SK-N-SH (cell line): ENCODE measurements at regions not wholly inside any gene's neighbourhood (a gene's known extent, or its start where the extent isn't known, plus 50 kb on each side); places are given as distances from the start of the nearest gene placed in this dataset.

Experiments
- CTCF ChIA-PET: fragments of 300-600, 350-600 bp; formaldehyde crosslinking; extraction: SDS; loops from one replicate; lab custom pipeline; 2021; lab: Yijun Ruan, JAX
- POLR2A ChIA-PET: fragments of 350-600 bp; sonication (Branson Sonifier 250); formaldehyde crosslinking; extraction: SDS; loops from one replicate; lab custom pipeline; 2020; ENCODE audit warnings: antibody characterized with exemption, inconsistent platforms; lab: Yijun Ruan, JAX
- DNase-seq: peaks from one replicate; pipeline ENCODE4 v3.0.0; 2012
- H2AFZ ChIP-seq: fragments of 200-600 bp; sonication (generic); 2 replicates; pipeline ENCODE4 v1.8.1; 2016; ENCODE audit warnings: antibody characterized with exemption, mild to moderate bottlenecking, low read depth
- H3F3A ChIP-seq: fragments of 200-600 bp; sonication (generic); replicated peaks from 2 replicates; pipeline ENCODE3; 2016; ENCODE audit warnings: antibody characterized with exemption, mild to moderate bottlenecking; ENCODE audit not compliant: insufficient read depth
- H3K27ac ChIP-seq, 2 experiments: fragments of 200-500 bp in 1 of 2; fragments of 200-600 bp in 1 of 2; sonication (Bioruptor generic) in 1 of 2; sonication (generic), shearing (Covaris generic) in 1 of 2; 2 replicates each; pipeline versions ENCODE4 v1.5.1 to v1.6.1; 2014 to 2016; ENCODE audit warnings: low read depth in 2 of 2, inconsistent platforms in 1 of 2, low read length in 1 of 2, mild to moderate bottlenecking in 1 of 2, mixed read lengths in 1 of 2
- H3K27me3 ChIP-seq: fragments of 200-600 bp; sonication (generic), shearing (Covaris generic); 2 replicates; pipeline ENCODE4 v1.6.1; 2016; ENCODE audit warnings: mixed run types; ENCODE audit not compliant: insufficient read depth
- H3K36me3 ChIP-seq, 2 experiments: fragments of 200-500 bp in 1 of 2; fragments of 200-600 bp in 1 of 2; sonication (Bioruptor generic) in 1 of 2; sonication (generic) in 1 of 2; replicated peaks in 1 of 2; 2 replicates each; pipeline versions ENCODE3 to v1.5.1; 2014 to 2016; ENCODE audit warnings: low read length in 1 of 2, mild to moderate bottlenecking in 1 of 2; ENCODE audit not compliant: insufficient read depth in 2 of 2, control insufficient read depth in 1 of 2
- H3K4me1 ChIP-seq, 2 experiments: fragments of 200-500 bp in 1 of 2; fragments of 200-600 bp in 1 of 2; sonication (Bioruptor generic) in 1 of 2; sonication (generic), shearing (Covaris generic) in 1 of 2; 2 replicates each; pipeline versions ENCODE4 v1.5.1 to v1.6.1; 2014 to 2016; ENCODE audit warnings: low read depth in 1 of 2, low read length in 1 of 2, mixed run types in 1 of 2; ENCODE audit not compliant: insufficient read depth in 2 of 2, control insufficient read depth in 1 of 2
- H3K4me2 ChIP-seq: fragments of 200-600 bp; sonication (generic), shearing (Covaris generic); 2 replicates; pipeline ENCODE4 v1.6.1; 2017; ENCODE audit warnings: mixed run types
- H3K4me3 ChIP-seq, 2 experiments: fragments of 200-500 bp in 1 of 2; fragments of 200-600 bp in 1 of 2; sonication (Bioruptor generic) in 1 of 2; sonication (generic), shearing (Covaris generic) in 1 of 2; 2 replicates each; pipeline versions ENCODE4 v1.5.1 to v1.8.1; 2014 to 2016; ENCODE audit warnings: low read depth in 2 of 2, inconsistent platforms in 1 of 2, low read length in 1 of 2, mild to moderate bottlenecking in 1 of 2, mixed read lengths in 1 of 2, moderate library complexity in 1 of 2
- H3K79me2 ChIP-seq: fragments of 200-600 bp; sonication (generic); 2 replicates; pipeline ENCODE4 v1.8.1; 2017; ENCODE audit warnings: mild to moderate bottlenecking; ENCODE audit not compliant: insufficient read depth
- H3K9ac ChIP-seq: fragments of 200-600 bp; sonication (generic); 2 replicates; pipeline ENCODE4 v1.6.1; 2017; ENCODE audit warnings: mixed run types
- H3K9me2 ChIP-seq: fragments of 200-600 bp; sonication (generic); 2 replicates; pipeline ENCODE4 v1.6.1; 2017; ENCODE audit warnings: mixed run types
- H3K9me3 ChIP-seq: fragments of 200-600 bp; sonication (generic); 2 replicates; pipeline ENCODE4 v1.6.1; 2017; ENCODE audit warnings: mixed run types, mild to moderate bottlenecking, moderate library complexity
- H4K20me1 ChIP-seq: fragments of 200-600 bp; sonication (generic); 2 replicates; pipeline ENCODE4 v1.6.1; 2017; ENCODE audit warnings: mild to moderate bottlenecking, mixed run types; ENCODE audit not compliant: insufficient read depth
- CTCF ChIP-seq: fragments of 200-600 bp; sonication (generic); IDR thresholded peaks from 2 replicates; pipeline ENCODE4 v1.6.1; 2017; ENCODE audit warnings: antibody characterized with exemption, mild to moderate bottlenecking, moderate library complexity
- EP300 ChIP-seq, 2 experiments: IDR thresholded peaks; 2 replicates each; pipeline versions ENCODE4 v1.4.0 to v1.6.1; 2012; ENCODE audit warnings: borderline replicate concordance in 1 of 2, low read depth in 1 of 2, low read length in 1 of 2
- FOXJ3 ChIP-seq: sonication (generic); formaldehyde crosslinking; IDR thresholded peaks from 2 replicates; pipeline ENCODE4 v1.5.1; 2020; ENCODE audit warnings: mild to moderate bottlenecking, missing genetic modification reagents
- FOXM1 ChIP-seq: IDR thresholded peaks from 2 replicates; pipeline ENCODE4 v1.4.0; 2012; ENCODE audit warnings: low read depth, mild to moderate bottlenecking
- IRF3 ChIP-seq: fragments of 150-350 bp; IDR thresholded peaks from 2 replicates; pipeline ENCODE4 v1.6.1; 2016; ENCODE audit warnings: mild to moderate bottlenecking, low read depth, low read length
- JUND ChIP-seq: IDR thresholded peaks from 2 replicates; pipeline ENCODE4 v1.4.0; 2012
- NFIC ChIP-seq: IDR thresholded peaks from 2 replicates; pipeline ENCODE4 v1.4.0; 2012; ENCODE audit warnings: borderline replicate concordance
- NRF1 ChIP-seq: IDR thresholded peaks from 2 replicates; pipeline ENCODE4 v1.6.1; 2012; ENCODE audit warnings: low read depth, mild to moderate bottlenecking, low read length
- PBX3 ChIP-seq: IDR thresholded peaks from 2 replicates; pipeline ENCODE4; 2012
- REST ChIP-seq: IDR thresholded peaks from 2 replicates; pipeline ENCODE4 v1.6.1; 2012; ENCODE audit warnings: mild to moderate bottlenecking, low read depth, low read length, moderate library complexity
- RFX5 ChIP-seq: IDR thresholded peaks from 2 replicates; pipeline ENCODE4 v1.6.1; 2012; ENCODE audit warnings: mild to moderate bottlenecking, improper control_type of control experiment, low read length
- RXRA ChIP-seq: IDR thresholded peaks from 2 replicates; pipeline ENCODE4 v1.4.0; 2012; ENCODE audit warnings: low read depth, mild to moderate bottlenecking, borderline replicate concordance
- TAF1 ChIP-seq: IDR thresholded peaks from 2 replicates; pipeline ENCODE4 v1.6.1; 2012; ENCODE audit warnings: low read depth, mild to moderate bottlenecking, low read length, moderate library complexity, borderline replicate concordance
- TCF12 ChIP-seq: IDR thresholded peaks from 2 replicates; pipeline ENCODE4 v1.4.0; 2012
- TEAD4 ChIP-seq: IDR thresholded peaks from 2 replicates; pipeline ENCODE4 v1.4.0; 2012; ENCODE audit warnings: mild to moderate bottlenecking, borderline replicate concordance; ENCODE audit not compliant: insufficient read depth
- USF2 ChIP-seq: fragments of 150-350 bp; IDR thresholded peaks from 2 replicates; pipeline ENCODE4 v1.6.1; 2017; ENCODE audit warnings: antibody characterized with exemption, low read length, low read depth, borderline replicate concordance
- YY1 ChIP-seq: IDR thresholded peaks from 2 replicates; pipeline ENCODE4 v1.4.0; 2012; ENCODE audit warnings: low read depth, mild to moderate bottlenecking
- WGBS: methylation state at CpG from one replicate; pipeline ENCODE4 v1.1.6; 2017; ENCODE audit warnings: low lambda C conversion rate; 5-methylcytosine and 5-hydroxymethylcytosine counted together
- TF ChIP-seq, protein P1 (sequence below): IDR thresholded peaks from 2 replicates; pipeline ENCODE4 v1.4.0; 2012; ENCODE audit warnings: low read depth

DNA sequence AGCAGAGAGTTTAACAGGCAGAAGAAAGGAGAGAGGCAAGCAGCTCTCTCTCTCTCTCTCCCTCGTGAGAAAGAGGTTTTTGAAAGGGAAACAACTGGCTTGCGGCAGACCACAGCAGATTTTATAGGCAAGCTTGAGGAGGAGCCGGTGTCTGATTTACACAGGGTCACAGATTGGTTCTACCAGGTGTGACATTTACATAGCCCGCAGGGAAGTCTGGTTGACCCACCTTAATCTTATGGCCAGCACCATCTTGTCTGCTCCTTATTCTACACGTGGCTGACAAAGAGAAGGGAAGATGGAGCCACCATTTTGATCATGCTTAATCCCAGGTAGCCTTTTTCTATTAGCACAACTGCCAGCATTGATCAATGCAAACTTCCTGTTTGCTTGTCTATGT, 65.4 kb downstream of the OR2J2 start:
- TF ChIP-seq USF2 (no peak), RXRA (no peak), TEAD4 (no peak), REST (no peak), CTCF (no peak), IRF3 (no peak), FOXM1 (no peak), JUND (no peak), TCF12 (no peak), RFX5 (no peak), PBX3 (no peak), YY1 (no peak), FOXJ3 (CRISPR knock-in tag) (no peak), TAF1 (no peak), NFIC (no peak), NRF1 (no peak), EP300 (IDR thresholded peaks at IDR 0.05; ENCODE audit: borderline replicate concordance in 1 of 2, low read depth in 1 of 2, low read length in 1 of 2) (no peak)
- TF ChIP-seq, protein P1, sequence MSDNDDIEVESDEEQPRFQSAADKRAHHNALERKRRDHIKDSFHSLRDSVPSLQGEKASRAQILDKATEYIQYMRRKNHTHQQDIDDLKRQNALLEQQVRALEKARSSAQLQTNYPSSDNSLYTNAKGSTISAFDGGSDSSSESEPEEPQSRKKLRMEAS, result no peak
- TF ChIP-seq, all 33 proteins: peak for 0
- CTCF ChIA-PET, result no interaction called here
- Histone ChIP-seq H3K79me2 (no peaks in the 10 kb centered on the region), H3K4me2 (no peak overlapping the region), H3K4me1 (no peaks in the 10 kb centered on the region), H3K27ac (no peak overlapping the region), H3K27me3 (no peaks in the 10 kb centered on the region), H3K9ac (no peak overlapping the region), H2AFZ (no peak overlapping the region), H4K20me1 (no peaks in the 10 kb centered on the region), H3K9me2 (no peaks in the 10 kb centered on the region), H3K4me3 (no peak overlapping the region), H3K9me3 (no peaks in the 10 kb centered on the region), H3F3A (no peaks in the 10 kb centered on the region), H3K36me3 (no peaks in the 10 kb centered on the region)
- DNase-seq, result no peak
- POLR2A ChIA-PET, result no interaction called here
- WGBS, result 12% methylated on average over 5 of the region's 5 CpGs
